H1 (cell line): ENCODE measurements at regions not wholly inside any gene's neighbourhood (a gene's known extent, or its start where the extent isn't known, plus 50 kb on each side); places are given as distances from the start of the nearest gene placed in this dataset.

ENCODE experiments used
- CTCF ChIA-PET: fragments of 300-600 bp; sonication (Branson Sonifier 250); formaldehyde crosslinking; loops from one replicate; lab custom pipeline; 2021; ENCODE audit not compliant: partially characterized antibody; lab: Charles Lee
- POLR2A ChIA-PET: fragments of 300-600 bp; sonication (Branson Sonifier 250); formaldehyde crosslinking; loops from one replicate; lab custom pipeline; 2021; ENCODE audit warnings: inconsistent platforms; ENCODE audit not compliant: partially characterized antibody; lab: Charles Lee
- DNase-seq, 2 experiments: peaks; one replicate each; pipeline versions ENCODE4 v3.0.0 to v3.0.0-alpha.2; 2010 to 2022; ENCODE audit warnings: low spot score in 2 of 2, low read depth in 1 of 2, mixed read lengths in 1 of 2
- FAIRE-seq: peaks from 2 replicates; lab custom pipeline; 2011; peaks lifted over from hg19 to GRCh38; lab: Jason Lieb, UNC
- H2AFZ ChIP-seq: 2 replicates; pipeline ENCODE4 v1.8.1; 2012; ENCODE audit warnings: low read length, inconsistent platforms
- H2AK5ac ChIP-seq: 2 replicates; pipeline ENCODE4 v1.6.1; 2013; ENCODE audit warnings: low read depth, low read length
- H2BK120ac ChIP-seq: replicated peaks from 2 replicates; pipeline ENCODE3; 2013; ENCODE audit warnings: low read depth, low read length, inconsistent platforms
- H2BK12ac ChIP-seq: 2 replicates; pipeline ENCODE4 v1.6.1; 2013; ENCODE audit warnings: low read depth, low read length
- H2BK15ac ChIP-seq: 2 replicates; pipeline ENCODE4 v1.6.1; 2013; ENCODE audit warnings: low read length
- H2BK20ac ChIP-seq: 2 replicates; pipeline ENCODE4 v1.6.1; 2013; ENCODE audit warnings: low read length
- H2BK5ac ChIP-seq: 2 replicates; pipeline ENCODE4 v1.6.1; 2013; ENCODE audit warnings: low read depth, low read length
- H3K14ac ChIP-seq: 2 replicates; pipeline ENCODE4 v1.6.1; 2013; ENCODE audit warnings: inconsistent platforms; ENCODE audit not compliant: insufficient read length
- H3K18ac ChIP-seq: 2 replicates; pipeline ENCODE4 v1.6.1; 2013; ENCODE audit warnings: low read length; ENCODE audit errors: extremely low read depth
- H3K23ac ChIP-seq: 2 replicates; pipeline ENCODE4 v1.6.1; 2013; ENCODE audit warnings: inconsistent platforms; ENCODE audit not compliant: insufficient read length
- H3K23me2 ChIP-seq: 2 replicates; pipeline ENCODE4 v1.6.1; 2013; ENCODE audit warnings: low read depth, low read length
- H3K27ac ChIP-seq: 2 replicates; pipeline ENCODE4 v1.6.1; 2011; ENCODE audit warnings: low read depth, low read length, inconsistent platforms
- H3K27me3 ChIP-seq, 4 experiments: replicated peaks in 1 of 4; 1 replicate in 1 of 4; 2 replicates in 3 of 4; pipeline versions ENCODE4 v1.6.1 to v1.8.1; 2011 to 2013; ENCODE audit warnings: low read length in 3 of 4, mild to moderate bottlenecking in 3 of 4, inconsistent platforms in 2 of 4, mixed read lengths in 2 of 4, moderate library complexity in 1 of 4; ENCODE audit not compliant: control insufficient read depth in 3 of 4, insufficient read depth in 3 of 4; ENCODE audit errors: extremely low read depth in 1 of 4
- H3K36me3 ChIP-seq, 4 experiments: 2 replicates each; pipeline versions ENCODE4 v1.6.1 to v1.8.1; 2011 to 2013; ENCODE audit warnings: mild to moderate bottlenecking in 4 of 4, low read length in 3 of 4, moderate library complexity in 2 of 4, control low read depth in 1 of 4, inconsistent platforms in 1 of 4; ENCODE audit not compliant: insufficient read depth in 4 of 4, control insufficient read depth in 2 of 4
- H3K4ac ChIP-seq: replicated peaks from 2 replicates; pipeline ENCODE3; 2013; ENCODE audit warnings: low read length, low read depth, mixed read lengths, inconsistent platforms; ENCODE audit not compliant: insufficient read length
- H3K4me1 ChIP-seq, 4 experiments: replicated peaks in 1 of 4; 1 replicate in 1 of 4; 2 replicates in 3 of 4; pipeline versions ENCODE4 v1.6.1 to v1.8.1; 2011 to 2013; ENCODE audit warnings: low read length in 3 of 4, inconsistent platforms in 2 of 4, mixed read lengths in 1 of 4; ENCODE audit not compliant: insufficient read depth in 4 of 4, control insufficient read depth in 3 of 4
- H3K4me2 ChIP-seq, 2 experiments: 2 replicates each; pipeline versions ENCODE4 v1.6.1 to v1.8.1; 2011 to 2013; ENCODE audit warnings: low read depth in 2 of 2, low read length in 2 of 2, control low read depth in 1 of 2, inconsistent platforms in 1 of 2, mild to moderate bottlenecking in 1 of 2; ENCODE audit not compliant: insufficient read depth in 1 of 2
- H3K4me3 ChIP-seq, 4 experiments: fragments of 200-600, 300-600 bp in 1 of 4; sonication (generic), shearing (Covaris generic), sonication (Bioruptor Twin) in 1 of 4; 2 replicates each; pipeline versions ENCODE4 v1.5.1 to v1.8.1; 2011 to 2016; ENCODE audit warnings: low read length in 4 of 4, low read depth in 3 of 4, control low read depth in 2 of 4, inconsistent platforms in 2 of 4, mild to moderate bottlenecking in 2 of 4, mixed read lengths in 1 of 4, moderate library complexity in 1 of 4; ENCODE audit not compliant: insufficient read depth in 2 of 4; ENCODE audit errors: extremely low read depth in 1 of 4
- H3K56ac ChIP-seq: replicated peaks from 2 replicates; pipeline ENCODE3; 2013; ENCODE audit warnings: low read depth, mild to moderate bottlenecking, mixed read lengths, low read length, inconsistent platforms; ENCODE audit not compliant: insufficient read length
- H3K79me1 ChIP-seq: 2 replicates; pipeline ENCODE4 v1.6.1; 2013; ENCODE audit warnings: low read depth, low read length, control low read depth
- H3K79me2 ChIP-seq, 2 experiments: 2 replicates each; pipeline versions ENCODE4 v1.6.1 to v1.8.1; 2012 to 2013; ENCODE audit warnings: low read length in 2 of 2, mild to moderate bottlenecking in 2 of 2, inconsistent platforms in 1 of 2; ENCODE audit not compliant: insufficient read depth in 2 of 2, control insufficient read depth in 1 of 2
- H3K9ac ChIP-seq, 4 experiments: replicated peaks in 1 of 4; 1 replicate in 1 of 4; 2 replicates in 3 of 4; pipeline versions ENCODE4 v1.6.1 to v1.8.1; 2011 to 2013; ENCODE audit warnings: low read depth in 3 of 4, low read length in 3 of 4, control low read depth in 2 of 4, mild to moderate bottlenecking in 2 of 4, moderate library complexity in 2 of 4, inconsistent platforms in 1 of 4; ENCODE audit errors: extremely low read depth in 1 of 4
- H3K9me3 ChIP-seq, 2 experiments: 2 replicates each; pipeline versions ENCODE4 v1.6.1 to v1.8.1; 2012 to 2013; ENCODE audit warnings: mild to moderate bottlenecking in 2 of 2, moderate library complexity in 2 of 2, control low read depth in 1 of 2, inconsistent platforms in 1 of 2, low read depth in 1 of 2, low read length in 1 of 2, mixed read lengths in 1 of 2; ENCODE audit not compliant: insufficient read depth in 2 of 2
- H4K20me1 ChIP-seq, 2 experiments: replicated peaks in 1 of 2; 2 replicates each; pipeline versions ENCODE3 to v1.8.1; 2011 to 2013; ENCODE audit warnings: inconsistent platforms in 2 of 2, low read length in 2 of 2, mild to moderate bottlenecking in 1 of 2; ENCODE audit not compliant: insufficient read depth in 2 of 2, control insufficient read depth in 1 of 2
- H4K5ac ChIP-seq: 2 replicates; pipeline ENCODE4 v1.6.1; 2013; ENCODE audit warnings: low read length, low read depth, mixed read lengths, inconsistent platforms; ENCODE audit not compliant: insufficient read length
- H4K8ac ChIP-seq: 2 replicates; pipeline ENCODE4 v1.8.0; 2013; ENCODE audit warnings: mild to moderate bottlenecking, moderate library complexity, low read length, inconsistent platforms; ENCODE audit not compliant: insufficient read depth; ENCODE audit errors: extremely low read depth
- H4K91ac ChIP-seq: replicated peaks from 2 replicates; pipeline ENCODE3; 2013; ENCODE audit warnings: low read length, mixed read lengths, inconsistent platforms; ENCODE audit not compliant: insufficient read length
- ASH2L ChIP-seq: fragments of 200-600, 300-600 bp; sonication (generic); IDR thresholded peaks from one replicate; pipeline ENCODE4 v1.7.1; 2017; ENCODE audit warnings: low read length
- BCL11A ChIP-seq, 2 experiments: IDR thresholded peaks; one replicate each; pipeline ENCODE4 v1.6.1; 2011; ENCODE audit warnings: low read depth in 2 of 2, low read length in 2 of 2, mild to moderate bottlenecking in 2 of 2
- EP300 ChIP-seq, 2 experiments: IDR thresholded peaks; 1 replicate in 1 of 2; 2 replicates in 1 of 2; pipeline ENCODE4 v1.6.1; 2011 to 2012; ENCODE audit warnings: low read depth in 2 of 2, low read length in 2 of 2, mild to moderate bottlenecking in 2 of 2, borderline replicate concordance in 1 of 2, inconsistent platforms in 1 of 2, moderate library complexity in 1 of 2
- HDAC2 ChIP-seq, 2 experiments: fragments of 300-600 bp in 1 of 2; sonication (generic) in 1 of 2; IDR thresholded peaks; 2 replicates each; pipeline ENCODE4 v1.6.1; 2011 to 2012; ENCODE audit warnings: low read depth in 2 of 2, low read length in 2 of 2, mild to moderate bottlenecking in 2 of 2, moderate library complexity in 2 of 2, borderline replicate concordance in 1 of 2, inconsistent platforms in 1 of 2
- JUN ChIP-seq: IDR thresholded peaks from 2 replicates; pipeline ENCODE4 v1.6.1; 2011; ENCODE audit warnings: low read depth, mild to moderate bottlenecking, improper control_type of control experiment, low read length
- NANOG ChIP-seq: IDR thresholded peaks from 2 replicates; pipeline ENCODE4 v1.6.1; 2011; ENCODE audit warnings: low read length, low read depth, mild to moderate bottlenecking, inconsistent platforms; ENCODE audit not compliant: insufficient read depth, poor library complexity, severe bottlenecking
- RFX5 ChIP-seq: IDR thresholded peaks from 2 replicates; pipeline ENCODE4 v1.6.1; 2011; ENCODE audit warnings: low read depth, low read length, improper control_type of control experiment, borderline replicate concordance
- RNF2 ChIP-seq: fragments of 200-900, 300-1000 bp; sonication (generic); IDR thresholded peaks from 2 replicates; pipeline ENCODE4 v1.7.1; 2016; ENCODE audit warnings: borderline replicate concordance, low read depth, mild to moderate bottlenecking, antibody characterized with exemption, low read length; ENCODE audit not compliant: poor library complexity, severe bottlenecking; ENCODE audit errors: missing control alignments
- TAF7 ChIP-seq: optimal IDR thresholded peaks from 2 replicates; pipeline ENCODE3; 2011; ENCODE audit warnings: low read depth, mild to moderate bottlenecking, inconsistent platforms, low read length, moderate library complexity, borderline replicate concordance
- WGBS, 2 experiments: shearing (Covaris generic) in 1 of 2; methylation state at CpG; one replicate each; pipeline versions ENCODE4 v1.1.6 to v1.1.7; 2013 to 2015; ENCODE audit warnings: low lambda C conversion rate in 2 of 2, mixed read lengths in 2 of 2, inconsistent platforms in 1 of 2, low coverage in 1 of 2, missing lambda C conversion rate in 1 of 2; ENCODE audit not compliant: insufficient replicate concordance in 2 of 2, insufficient coverage in 1 of 2, insufficient read length in 1 of 2; ENCODE audit errors: extremely low coverage in 1 of 2, missing lambda C conversion rate in 1 of 2; 5-methylcytosine and 5-hydroxymethylcytosine counted together

GRCh38 chr4:126047114-126047513 lies 732.4 kb downstream of the FAT4 start:
- H3K9me3 ChIP-seq, result no peaks in the 10 kb centered on the region
- DNase-seq (no peak), FAIRE-seq (no peak)
- H2BK120ac ChIP-seq, result no peak overlapping the region
- POLR2A ChIA-PET, result no interaction called here
- no peak overlapping the region for H2BK12ac ChIP-seq
- H3K14ac ChIP-seq, result no peak overlapping the region
- CTCF ChIA-PET, result no interaction called here
- no peak overlapping the region for H2BK15ac ChIP-seq
- no peak overlapping the region for H4K8ac ChIP-seq
- no peak overlapping the region for H3K4ac ChIP-seq
- no peak overlapping the region for H3K4me2 ChIP-seq
- H3K4me3 ChIP-seq, result no peak overlapping the region
- H2AK5ac ChIP-seq, result no peak overlapping the region
- no peaks in the 10 kb centered on the region for H3K79me2 ChIP-seq
- H3K79me1 ChIP-seq, result no peaks in the 10 kb centered on the region
- H3K9ac ChIP-seq, result no peak overlapping the region
- no peaks in the 10 kb centered on the region for H4K20me1 ChIP-seq
- H4K5ac ChIP-seq, result no peak overlapping the region
- H3K4me1 ChIP-seq, result no peaks in the 10 kb centered on the region
- no peak overlapping the region for H3K56ac ChIP-seq
- no peak overlapping the region for H2BK20ac ChIP-seq
- no peak overlapping the region for H2AFZ ChIP-seq
- H3K23ac ChIP-seq, result no peak overlapping the region
- no peaks in the 10 kb centered on the region for H3K27me3 ChIP-seq
- no peaks in the 10 kb centered on the region for H3K23me2 ChIP-seq
- no peaks in the 10 kb centered on the region for H3K36me3 ChIP-seq
- WGBS, 2 experiments, result 85% methylated on average over 1 of the region's 1 CpG; no CpG with 5 or more reads in 1 of the 2 experiments
- H3K27ac ChIP-seq, result no peak overlapping the region
- no peak overlapping the region for H4K91ac ChIP-seq
- no peak overlapping the region for H3K18ac ChIP-seq
- no peak overlapping the region for H2BK5ac ChIP-seq
- TF ChIP-seq NANOG (no peak), BCL11A (IDR thresholded peaks at IDR 0.05; ENCODE audit: low read depth in 2 of 2, low read length in 2 of 2) (no peak), JUN (no peak), EP300 (IDR thresholded peaks at IDR 0.05; ENCODE audit: borderline replicate concordance in 1 of 2, low read depth in 2 of 2, low read length in 2 of 2) (no peak), RNF2 (no peak), ASH2L (no peak), HDAC2 (IDR thresholded peaks at IDR 0.05; ENCODE audit: borderline replicate concordance in 1 of 2, low read depth in 2 of 2, low read length in 2 of 2) (no peak), RFX5 (no peak), TAF7 (no peak)
